HG02885 (cell line): ENCODE measurements at regions not wholly inside any gene's neighbourhood (a gene's known extent, or its start where the extent isn't known, plus 50 kb on each side); places are given as distances from the start of the nearest gene placed in this dataset.

ENCODE experiments used
- ATAC-seq: cut with Tn5 transposase; IDR thresholded peaks from one replicate; pipeline ENCODE4 v1.9.1; 2021; ENCODE audit warnings: mild to moderate bottlenecking; ENCODE audit not compliant: unreplicated experiment, poor library complexity

DNA sequence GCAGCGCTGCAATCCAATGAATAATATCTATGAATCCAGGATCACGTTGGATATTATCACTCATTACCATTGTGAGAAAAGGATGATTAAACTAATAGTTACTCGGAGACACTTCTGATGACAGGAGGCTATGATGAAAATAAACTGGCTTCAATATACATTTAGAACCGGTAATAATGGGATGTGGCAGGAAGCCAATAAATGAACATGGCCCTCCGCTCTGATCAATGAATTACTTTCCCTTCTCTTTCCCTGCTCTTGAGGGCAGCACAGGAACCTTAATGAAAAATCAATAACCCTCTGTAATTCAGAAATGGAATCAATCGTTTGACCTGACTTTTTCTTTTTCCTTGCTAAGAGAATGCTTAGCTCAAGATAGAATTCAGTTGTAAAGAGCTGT, 103.9 kb upstream of the PAQR3 start:
- ATAC-seq: no peak

DNA sequence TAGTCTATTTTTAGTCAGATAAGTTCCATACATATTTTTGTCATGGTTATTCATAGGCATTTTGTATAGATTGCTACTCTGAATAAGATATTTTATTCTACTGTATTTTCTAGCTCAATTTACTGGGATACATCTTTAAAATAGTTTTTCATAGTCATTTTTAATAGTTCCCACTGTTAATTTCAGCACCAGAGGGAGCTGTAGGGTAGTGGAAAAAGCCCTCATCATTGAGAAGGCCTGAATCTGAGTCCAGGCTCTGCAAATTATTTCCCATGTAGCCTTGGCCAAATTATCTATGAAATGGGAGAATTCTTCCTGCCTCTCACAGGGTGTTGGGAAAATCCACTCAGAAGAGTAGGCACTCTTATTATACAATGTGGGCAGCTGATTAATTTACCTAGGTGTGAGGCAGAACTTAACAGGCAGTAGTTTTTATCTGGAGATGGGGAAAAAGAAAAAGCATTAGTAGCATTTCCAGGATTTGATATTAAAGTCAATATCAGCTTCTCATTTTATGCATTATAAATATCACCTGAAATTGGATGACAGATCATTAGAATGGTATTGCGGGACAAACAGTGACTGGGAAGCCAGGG, 102.9 kb upstream of the PAQR3 start:
- ATAC-seq: no peak

DNA sequence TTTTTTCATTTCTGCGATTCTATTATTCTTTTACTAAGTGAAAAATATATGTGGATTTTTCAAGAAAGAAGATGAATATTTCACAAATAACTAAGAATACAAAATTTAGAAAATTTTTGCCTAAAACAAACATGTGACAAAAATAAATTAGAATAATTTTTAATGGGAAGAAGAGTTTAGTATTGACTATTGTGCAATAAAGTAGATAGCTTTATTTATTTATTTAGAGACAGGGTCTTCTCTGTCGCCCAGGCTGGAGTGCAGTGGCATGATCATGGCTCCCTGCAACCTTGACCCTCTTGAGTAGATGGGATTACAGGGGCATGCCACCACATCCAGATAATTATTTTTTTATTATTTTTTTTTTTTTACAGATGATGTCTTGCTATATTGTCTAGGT, 95.3 kb upstream of the PAQR3 start:
- no peak for ATAC-seq

DNA sequence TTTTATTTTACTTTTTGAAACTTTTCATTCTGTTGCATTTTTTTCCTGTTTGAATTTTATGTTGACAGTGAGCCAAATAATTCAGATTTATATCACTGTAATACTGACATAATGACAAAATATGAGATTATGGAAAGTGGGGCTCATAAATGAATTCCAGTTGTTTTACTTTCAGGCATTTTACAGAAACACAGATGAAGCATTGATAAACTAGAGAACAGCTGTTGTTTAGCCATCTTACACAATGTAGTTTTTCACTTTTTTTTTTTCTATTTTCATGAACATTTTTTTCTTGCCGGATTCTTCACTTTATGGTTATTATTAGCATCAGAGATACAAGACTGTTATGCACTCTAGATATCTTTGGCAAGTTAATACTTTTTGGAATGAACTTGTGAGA, 91.7 kb upstream of the PAQR3 start:
- ATAC-seq: no peak

DNA sequence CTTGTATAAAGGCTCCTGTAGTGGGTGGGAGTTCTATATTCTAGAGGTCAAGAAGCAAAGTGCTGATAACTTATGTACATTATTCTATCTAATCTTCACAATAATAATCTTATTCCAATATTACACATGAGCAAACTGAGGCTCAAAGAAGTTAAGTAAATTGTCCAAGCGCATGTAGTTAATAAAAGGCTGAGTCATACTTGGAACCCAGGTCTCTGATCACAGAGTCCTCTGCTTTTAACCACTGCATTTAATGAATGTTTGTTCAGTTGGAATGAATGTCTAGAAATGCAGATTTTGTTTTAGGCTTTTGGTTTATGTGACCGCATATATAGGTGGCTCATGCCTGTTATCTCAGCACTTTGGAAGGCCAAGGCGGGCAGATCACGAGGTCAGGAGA, 88.4 kb upstream of the PAQR3 start:
- ATAC-seq: no peak

DNA sequence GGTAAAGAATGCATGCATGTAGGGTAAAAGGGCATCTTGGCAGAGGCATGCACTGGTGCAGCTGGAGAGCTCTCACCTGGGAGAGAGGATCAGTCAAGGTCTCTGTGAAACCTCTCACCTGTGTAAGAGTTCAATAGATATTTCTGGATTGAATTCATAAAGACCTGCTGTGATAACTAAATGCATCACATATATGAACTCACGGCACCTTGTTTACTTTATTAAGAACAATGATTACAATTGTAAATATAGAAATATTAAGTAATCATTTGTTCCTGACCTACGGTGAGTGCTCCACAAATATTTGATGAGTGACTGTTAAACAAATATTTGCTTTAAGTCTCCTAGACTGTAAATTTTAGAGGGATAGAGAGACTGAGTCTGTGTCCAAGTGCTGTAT, 85.9 kb upstream of the PAQR3 start:
- ATAC-seq: no peak

DNA sequence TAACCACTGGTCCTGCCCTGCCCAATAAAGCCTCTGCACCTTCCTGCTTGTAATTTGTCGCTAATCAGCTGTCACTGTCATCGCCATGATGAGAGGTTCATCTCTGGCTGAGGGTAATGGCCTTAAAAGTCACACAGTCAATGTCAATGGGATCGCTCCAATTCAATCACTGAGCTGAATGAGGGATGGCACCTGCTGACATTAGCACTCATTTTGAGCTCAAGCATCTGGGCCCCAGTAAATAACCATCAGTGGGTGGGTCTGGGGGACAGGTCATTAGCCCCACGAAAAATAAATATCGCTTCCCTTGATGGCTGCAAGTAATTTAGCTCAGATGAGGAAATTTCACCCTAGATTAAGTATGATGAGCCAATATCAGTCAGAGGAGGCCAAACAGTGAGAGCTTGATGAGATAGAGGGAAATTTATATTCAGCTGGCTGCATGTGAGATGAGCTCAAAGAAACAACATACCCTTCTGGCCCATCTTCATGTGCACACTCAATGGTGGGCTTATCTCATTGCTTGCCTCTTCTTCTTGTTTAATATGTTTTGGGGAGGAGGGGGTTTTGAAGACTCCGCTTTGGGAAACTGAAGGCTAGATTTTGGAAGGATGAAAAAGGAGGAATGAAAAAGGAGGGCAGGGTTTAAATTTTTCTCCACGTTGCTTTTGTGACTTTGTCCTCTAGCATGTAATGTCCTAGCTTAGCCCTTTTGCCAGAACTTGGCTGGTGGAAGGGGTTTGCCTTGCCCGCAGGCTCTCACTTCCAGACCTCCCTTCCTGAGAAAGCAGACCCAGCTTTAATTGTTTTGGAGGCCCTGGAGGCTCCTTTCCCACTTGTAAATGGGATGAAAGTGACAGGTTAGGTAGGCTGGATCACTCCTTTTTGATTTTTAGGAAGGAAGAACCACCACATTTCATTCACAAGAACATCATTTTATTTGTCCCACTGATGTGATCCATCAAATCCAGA, 84.8 kb upstream of the PAQR3 start:
- no peak for ATAC-seq

DNA sequence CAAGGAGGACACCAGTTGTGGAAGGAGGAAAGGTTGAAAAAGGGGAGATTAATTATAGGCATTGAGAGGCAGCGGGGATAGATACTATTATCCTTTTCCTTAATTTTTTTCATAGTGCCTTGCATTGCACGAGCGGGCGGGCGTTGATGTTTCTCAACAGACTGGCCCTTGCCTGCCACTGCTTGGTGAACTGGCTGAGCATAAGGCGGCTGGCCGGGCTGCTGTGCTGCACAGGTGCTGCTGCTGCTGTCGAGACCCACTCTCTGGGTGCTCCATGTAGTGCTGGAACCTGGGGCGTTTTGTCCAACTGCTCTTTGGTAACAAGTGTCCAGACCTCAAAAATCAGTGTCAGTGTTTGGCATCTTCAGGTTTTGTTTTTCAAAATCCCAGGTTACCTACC, 83.3 kb upstream of the PAQR3 start:
- no peak for ATAC-seq

DNA sequence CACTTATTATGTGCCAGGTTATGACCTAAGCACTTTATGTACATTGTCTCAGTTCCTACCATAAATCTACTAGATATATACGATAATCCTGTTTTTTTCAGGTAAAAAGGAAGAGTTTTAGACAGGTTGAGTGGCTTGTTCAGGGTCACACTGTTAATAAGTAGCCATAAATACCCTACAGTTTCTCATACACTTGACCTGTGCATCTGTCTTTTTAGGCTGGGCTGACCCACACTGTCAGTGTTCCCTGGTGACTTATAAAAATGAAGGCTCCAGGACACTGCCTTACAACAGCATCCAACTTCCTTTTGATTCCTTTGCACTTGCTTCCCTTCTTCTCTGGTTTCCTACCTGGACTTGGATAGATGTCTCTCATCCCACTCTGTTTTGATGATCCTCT, 78.2 kb upstream of the PAQR3 start:
- no peak for ATAC-seq

DNA sequence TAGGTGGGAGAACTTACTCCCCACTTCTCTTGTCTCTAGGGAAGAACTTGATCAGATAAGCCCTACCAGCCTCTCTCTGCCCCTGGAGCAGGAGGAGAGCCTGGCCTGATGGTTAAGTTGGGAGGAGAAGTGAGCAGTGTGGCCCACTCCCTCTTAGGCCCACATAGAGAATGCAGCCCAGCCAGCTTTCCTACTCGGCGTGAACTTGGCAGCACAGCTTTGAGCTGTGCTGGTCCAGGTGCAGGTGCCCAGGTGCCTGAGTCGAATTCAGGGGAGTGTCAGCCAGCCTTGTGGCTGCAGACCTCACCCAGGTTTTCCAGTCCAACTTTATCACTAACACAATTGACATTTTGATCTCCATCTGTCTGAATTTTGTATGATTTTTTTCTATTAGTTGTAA, 77.6 kb upstream of the PAQR3 start:
- no peak for ATAC-seq

DNA sequence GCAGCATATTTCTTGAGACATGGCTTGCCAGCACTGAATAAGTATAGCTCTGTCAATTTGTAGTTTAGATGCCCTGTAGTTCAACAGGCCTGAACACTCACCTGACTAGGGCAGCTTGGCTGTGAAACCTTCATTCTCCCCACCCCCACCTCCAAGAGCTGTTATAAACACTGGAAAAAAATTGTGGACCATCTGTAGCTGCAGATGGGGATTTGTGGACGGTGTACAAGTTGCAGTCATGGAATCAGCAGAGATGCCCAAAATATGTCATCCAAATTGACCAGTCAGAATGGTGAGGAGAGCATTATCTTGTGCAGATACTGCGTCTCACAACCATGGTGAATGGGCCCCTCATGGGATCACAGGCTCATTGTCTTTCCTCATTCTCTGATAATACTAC, 76.2 kb upstream of the PAQR3 start:
- no peak for ATAC-seq

DNA sequence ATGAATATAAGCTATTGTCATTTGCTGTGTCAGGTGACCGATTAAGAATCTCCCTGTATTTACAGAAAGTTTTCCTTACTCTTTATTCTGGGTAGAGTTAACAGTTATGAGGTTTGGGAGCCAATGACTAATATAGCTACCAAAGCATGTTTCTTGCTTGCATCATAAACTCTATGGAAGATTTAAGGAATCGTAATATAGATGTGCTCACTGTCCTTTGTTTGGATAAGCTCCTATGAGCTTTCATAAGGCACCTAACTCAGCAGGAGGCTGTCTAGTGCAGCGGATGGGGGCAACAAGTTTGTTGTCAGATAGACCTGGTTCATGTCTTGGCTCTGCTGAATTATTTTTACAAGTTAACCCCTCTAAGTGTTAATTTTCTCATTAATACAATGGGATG, 75.0 kb upstream of the PAQR3 start:
- ATAC-seq: no peak

DNA sequence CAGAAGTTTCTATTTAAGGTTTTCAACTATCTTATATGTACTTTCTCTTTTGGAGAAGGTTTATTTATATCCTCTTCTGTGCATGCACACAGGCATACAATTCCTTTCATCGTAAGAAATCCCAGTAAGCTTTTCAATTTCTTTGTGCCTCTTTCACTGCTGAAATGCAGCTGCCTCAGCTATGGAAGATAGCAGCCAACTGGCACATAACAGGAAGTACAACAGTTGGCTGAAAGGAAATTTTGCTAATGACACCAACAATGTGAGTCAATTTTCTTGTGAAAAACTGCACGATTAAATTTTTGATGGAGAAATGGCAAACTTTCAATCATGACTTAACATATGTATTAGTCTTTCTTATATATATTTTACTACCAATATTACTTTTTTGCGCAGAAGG, 74.5 kb upstream of the PAQR3 start:
- ATAC-seq: no peak

DNA sequence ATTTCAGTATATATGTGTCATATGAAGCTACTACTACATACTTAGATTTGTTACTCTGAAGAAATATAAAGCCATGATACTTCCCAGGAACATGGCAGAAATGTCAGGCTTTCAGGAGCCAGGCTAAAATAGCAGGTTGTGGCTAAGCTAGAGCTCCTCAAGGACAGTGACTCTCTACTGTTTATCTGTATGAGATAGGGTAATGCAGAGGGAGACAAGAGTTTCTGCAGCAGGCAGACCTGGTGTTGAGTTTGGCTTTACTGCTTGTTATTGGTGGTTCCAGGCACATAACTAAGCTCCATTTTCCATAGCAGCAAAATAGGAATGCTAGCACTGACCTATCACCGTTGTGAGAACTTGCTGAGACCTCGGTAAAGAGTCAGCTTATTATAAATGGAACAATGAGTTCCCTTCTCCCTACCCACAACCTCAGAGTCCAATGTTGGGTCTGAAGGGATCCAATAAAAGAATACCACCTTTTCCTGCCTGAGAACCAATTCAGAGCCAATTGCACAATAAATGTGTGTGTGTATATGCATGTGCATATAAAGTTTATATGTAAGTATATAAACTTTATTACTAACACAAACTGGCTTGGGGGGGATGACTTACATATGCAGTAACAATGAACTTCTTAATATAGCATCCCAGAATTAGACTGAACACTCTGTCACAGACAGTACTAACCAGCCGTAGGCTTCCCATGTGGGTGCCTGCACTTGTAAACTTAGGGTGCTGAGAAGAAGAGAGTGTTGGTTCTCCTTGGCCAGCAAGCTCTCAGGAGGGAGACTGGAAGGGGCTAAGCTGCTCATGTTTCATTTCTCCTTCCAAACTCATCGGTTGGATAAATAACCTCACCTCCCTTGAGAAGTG, 51.9 kb upstream of the PAQR3 start:
- ATAC-seq: no peak

DNA sequence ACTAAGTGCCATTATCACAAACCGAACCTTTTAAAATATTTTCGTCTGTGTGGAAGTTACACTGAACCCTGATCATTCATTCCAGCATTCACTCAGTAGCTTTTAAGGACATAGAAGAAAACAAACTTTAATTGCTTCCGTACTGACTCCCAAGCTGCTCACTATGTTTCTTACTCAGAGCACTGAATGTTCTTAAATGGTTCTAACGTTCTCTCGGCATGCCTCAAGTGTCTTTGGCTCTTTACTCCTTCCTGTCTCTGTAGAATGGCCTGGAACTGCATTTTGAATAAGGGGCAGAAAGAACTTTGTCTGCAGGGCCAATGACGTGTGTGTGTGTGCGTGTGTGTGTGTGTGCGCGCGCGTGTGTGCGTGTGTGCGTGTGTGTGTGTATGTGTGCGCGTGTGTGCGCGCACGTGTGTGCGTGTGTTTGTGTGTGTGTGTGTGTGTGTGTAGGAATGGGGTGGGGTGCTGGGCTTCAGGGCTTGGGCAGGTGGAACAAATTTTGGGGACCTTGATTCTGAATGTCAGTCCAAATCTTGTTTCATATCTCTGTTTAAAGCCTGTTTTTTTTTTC, 50.5 kb upstream of the PAQR3 start:
- ATAC-seq: no peak
